Common myeloid progenitor, CD34-positive (primary cell): ENCODE measurements at regions not wholly inside any gene's neighbourhood (a gene's known extent, or its start where the extent isn't known, plus 50 kb on each side); places are given as distances from the start of the nearest gene placed in this dataset.
"Not testable (repeated sequence)": the region's sequence is repeated elsewhere in the genome, so short reads cannot be mapped to it uniquely, and the experiment has no call there.

Source experiments
- CTCF ChIA-PET: fragments of 350-600 bp; sonication (Branson Sonifier 250); formaldehyde crosslinking; loops from one replicate; lab custom pipeline; 2021; ENCODE audit warnings: antibody characterized with exemption; lab: Charles Lee
- POLR2A ChIA-PET: fragments of 350-600 bp; sonication (Branson Sonifier 250); formaldehyde crosslinking; loops from one replicate; lab custom pipeline; 2021; ENCODE audit warnings: antibody characterized with exemption; lab: Charles Lee
- DNase-seq, 3 donors: peaks; one replicate each; pipeline versions ENCODE4 v3.0.0 to v3.0.0-alpha.2; 2013
- H3K27ac ChIP-seq, 2 experiments: 1 replicate in 1 of 2; 2 replicates in 1 of 2; pipeline ENCODE4 v1.7.0; 2013; ENCODE audit warnings: inconsistent platforms in 2 of 2, low read length in 2 of 2, mild to moderate bottlenecking in 2 of 2, low read depth in 1 of 2, moderate library complexity in 1 of 2; ENCODE audit not compliant: severe bottlenecking in 2 of 2, insufficient read depth in 1 of 2, poor library complexity in 1 of 2
- H3K27me3 ChIP-seq, 5 experiments: replicated peaks in 2 of 5; 1 replicate in 3 of 5; 2 replicates in 2 of 5; pipeline versions ENCODE4 v1.6.1 to v1.7.0; 2013; ENCODE audit warnings: low read length in 4 of 5, mild to moderate bottlenecking in 2 of 5, moderate library complexity in 2 of 5, inconsistent platforms in 1 of 5; ENCODE audit not compliant: insufficient read depth in 5 of 5, control insufficient read depth in 4 of 5
- H3K36me3 ChIP-seq, 4 experiments: 1 replicate in 2 of 4; 2 replicates in 2 of 4; pipeline versions ENCODE4 v1.6.1 to v1.7.0; 2013; ENCODE audit warnings: low read length in 3 of 4, control low read depth in 1 of 4, mild to moderate bottlenecking in 1 of 4; ENCODE audit not compliant: control insufficient read depth in 4 of 4, insufficient read depth in 4 of 4
- H3K4me1 ChIP-seq, 4 experiments: 1 replicate in 3 of 4; 2 replicates in 1 of 4; pipeline versions ENCODE4 v1.6.1 to v1.7.1; 2013; ENCODE audit warnings: low read length in 3 of 4, mild to moderate bottlenecking in 3 of 4, control low read depth in 1 of 4, inconsistent platforms in 1 of 4, moderate library complexity in 1 of 4; ENCODE audit not compliant: control insufficient read depth in 4 of 4, insufficient read depth in 4 of 4; ENCODE audit errors: control extremely low read depth in 1 of 4
- H3K4me3 ChIP-seq, 7 experiments: 1 replicate in 4 of 7; 2 replicates in 3 of 7; pipeline versions ENCODE4 v1.5.1 to v1.7.0; 2013; ENCODE audit warnings: mild to moderate bottlenecking in 7 of 7, low read length in 6 of 7, moderate library complexity in 6 of 7, inconsistent platforms in 2 of 7, low read depth in 2 of 7, control low read depth in 1 of 7; ENCODE audit not compliant: insufficient read depth in 4 of 7, control insufficient read depth in 1 of 7; ENCODE audit errors: extremely low read depth in 1 of 7
- H3K9me3 ChIP-seq, 5 experiments: 1 replicate in 4 of 5; 2 replicates in 1 of 5; pipeline versions ENCODE4 v1.6.1 to v1.7.1; 2013; ENCODE audit warnings: low read length in 4 of 5, mild to moderate bottlenecking in 2 of 5, inconsistent platforms in 1 of 5, low read depth in 1 of 5, moderate library complexity in 1 of 5; ENCODE audit not compliant: control insufficient read depth in 4 of 5, insufficient read depth in 2 of 5; ENCODE audit errors: control extremely low read depth in 1 of 5
- WGBS: methylation state at CpG from one replicate; pipeline ENCODE4 v1.1.5; 2013; ENCODE audit not compliant: insufficient coverage; 5-methylcytosine and 5-hydroxymethylcytosine counted together

DNA sequence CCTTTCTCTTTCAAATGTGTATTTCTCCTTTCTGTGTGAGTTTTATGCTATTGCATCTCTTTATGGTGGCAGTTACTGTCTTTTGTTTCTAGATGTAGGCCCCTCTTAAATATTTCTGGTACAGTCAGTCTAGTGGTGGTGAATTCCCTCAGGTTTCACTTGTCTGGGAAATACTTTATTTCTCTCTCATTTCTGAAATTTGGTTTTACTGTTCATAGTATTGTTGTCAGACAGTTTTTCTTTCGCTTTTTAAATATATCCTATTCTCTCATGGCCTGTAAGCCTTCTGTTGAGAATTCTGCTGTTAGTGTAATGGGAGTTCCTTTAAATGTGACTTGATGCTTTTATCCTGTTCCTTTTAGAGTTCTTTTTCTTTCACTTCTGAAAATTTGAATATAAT is 874.0 kb downstream of the PLOD2 start:
- Histone ChIP-seq H3K27me3 (no peaks in the 10 kb centered on the region), H3K4me3 (no peak overlapping the region), H3K4me1 (no peaks in the 10 kb centered on the region), H3K27ac (no peak overlapping the region), H3K9me3 (no peaks in the 10 kb centered on the region), H3K36me3 (no peaks in the 10 kb centered on the region)
- ChIA-PET CTCF (no interaction called here), POLR2A (interaction anchor here (0.6 kb wide), 1 partner anchor 521 kb away, joined by 4 read pairs; no protein-coding TSS in a partner anchor)
- WGBS = no CpG with 5 or more reads among the region's 1 CpG
- no peak for DNase-seq

DNA sequence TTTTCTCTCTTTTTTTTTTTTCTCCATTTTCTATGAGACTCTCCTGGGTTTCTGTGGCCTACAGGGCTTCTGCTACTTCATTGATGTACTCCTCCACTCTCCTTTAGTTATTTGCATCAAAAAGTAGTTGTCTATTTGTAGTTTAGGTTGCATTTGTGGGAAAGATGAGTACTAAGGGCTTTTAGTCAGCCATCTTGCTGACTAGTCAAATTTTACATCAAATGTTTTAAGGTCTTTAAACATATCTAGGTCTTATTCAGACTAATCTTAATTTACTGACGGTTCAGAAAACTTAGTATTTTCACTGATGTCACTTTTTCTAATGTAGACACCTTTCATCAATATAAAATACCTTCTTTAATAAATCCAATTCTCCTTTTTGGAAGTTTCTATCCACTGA is 871.0 kb downstream of the PLOD2 start:
- H3K4me3 ChIP-seq = no peak overlapping the region
- CTCF ChIA-PET = no interaction called here

DNA sequence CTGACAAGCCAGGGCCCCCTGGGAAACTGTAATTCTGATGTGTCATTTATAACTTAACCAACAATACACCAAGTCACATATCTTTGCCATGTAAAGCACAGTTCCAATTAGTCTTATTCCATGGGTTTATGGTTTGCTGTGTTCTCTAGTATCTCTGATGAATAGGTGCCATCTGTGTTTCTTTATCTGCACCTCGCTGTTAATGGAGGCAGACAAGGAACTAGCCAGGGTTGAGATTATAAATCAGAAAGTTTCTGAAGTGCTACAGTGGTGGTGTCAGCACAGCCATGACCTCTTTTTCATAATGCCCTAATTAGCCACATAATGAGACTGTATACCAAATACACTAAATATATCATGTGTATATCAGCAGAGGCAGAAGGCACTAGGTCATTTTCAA is 866.4 kb downstream of the PLOD2 start:
- no peaks in the 10 kb centered on the region for H3K36me3 ChIP-seq
- DNase-seq = no peak
- CTCF ChIA-PET = no interaction called here
- POLR2A ChIA-PET = no interaction called here
- H3K27me3 ChIP-seq = no peaks in the 10 kb centered on the region
- no peak overlapping the region for H3K4me3 ChIP-seq
- H3K27ac ChIP-seq = no peak overlapping the region
- H3K4me1 ChIP-seq = no peaks in the 10 kb centered on the region
- H3K9me3 ChIP-seq = no peaks in the 10 kb centered on the region
- WGBS = 100% methylated on average over 1 of the region's 1 CpG

More for the DNA sequence above, 871.0 kb downstream of the PLOD2 start:
- Histone ChIP-seq H3K4me1 (no peaks in the 10 kb centered on the region), H3K27ac (no peak overlapping the region), H3K36me3 (no peaks in the 10 kb centered on the region), H3K27me3 (no peaks in the 10 kb centered on the region), H3K9me3 (no peaks in the 10 kb centered on the region)
- WGBS = 83% methylated on average over 1 of the region's 1 CpG
- POLR2A ChIA-PET = no interaction called here
- no peak for DNase-seq

DNA sequence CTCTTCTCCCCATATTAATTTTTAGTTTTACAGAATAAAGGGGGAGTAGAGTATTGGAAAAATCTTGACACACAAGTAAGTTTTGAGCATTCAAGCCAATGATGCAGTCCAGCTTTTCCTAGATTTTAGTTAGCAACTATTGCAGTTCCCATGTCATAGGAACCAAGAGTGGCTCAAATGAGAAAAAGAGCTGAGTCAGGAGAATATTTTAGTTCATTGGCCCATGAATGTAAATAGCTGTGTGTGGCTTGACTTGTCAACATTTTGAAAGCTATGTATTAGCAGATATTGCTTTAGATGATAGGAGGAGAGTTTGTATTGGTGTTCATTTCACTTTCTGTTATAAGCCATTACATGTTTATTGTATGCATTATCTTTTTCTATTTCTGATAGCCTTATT is 853.7 kb downstream of the PLOD2 start:
- Histone ChIP-seq H3K4me3 (no peak overlapping the region), H3K9me3 (no peaks in the 10 kb centered on the region), H3K36me3 (no peaks in the 10 kb centered on the region), H3K27ac (no peak overlapping the region), H3K4me1 (no peaks in the 10 kb centered on the region), H3K27me3 (no peaks in the 10 kb centered on the region)
- no peak for DNase-seq
- POLR2A ChIA-PET = no interaction called here
- CTCF ChIA-PET = interaction anchor here (0.7 kb wide), 1 partner anchor 1308 kb away, joined by 3 read pairs; no protein-coding TSS in a partner anchor

DNA sequence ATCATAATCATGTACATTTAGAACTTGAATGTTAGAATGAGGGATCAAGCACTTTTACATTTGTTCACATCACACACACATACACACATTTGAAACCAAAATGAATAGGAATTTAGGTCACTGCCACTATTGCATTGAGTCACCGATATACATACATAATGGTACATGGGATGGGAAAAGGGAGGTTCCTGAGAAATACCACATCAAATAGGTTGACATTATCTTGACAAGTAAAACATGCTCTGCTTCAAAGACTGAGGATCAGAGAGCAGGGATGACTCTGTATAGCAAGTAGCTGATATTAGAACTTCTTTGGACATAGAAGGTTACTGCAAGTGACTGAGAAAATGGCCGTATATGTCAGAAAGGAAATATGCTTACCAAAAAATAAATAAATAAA is 847.2 kb downstream of the PLOD2 start:
- no peak overlapping the region for H3K27ac ChIP-seq
- POLR2A ChIA-PET = no interaction called here
- no peaks in the 10 kb centered on the region for H3K4me1 ChIP-seq
- no peaks in the 10 kb centered on the region for H3K27me3 ChIP-seq
- DNase-seq = no peak
- H3K4me3 ChIP-seq = no peak overlapping the region
- CTCF ChIA-PET = no interaction called here
- no CpG with 5 or more reads among the region's 2 CpGs for WGBS
- no peaks in the 10 kb centered on the region for H3K36me3 ChIP-seq
- peaks cover 0 to 2% (median 0%) of the 10 kb centered on the region in 5 experiments for H3K9me3 ChIP-seq

DNA sequence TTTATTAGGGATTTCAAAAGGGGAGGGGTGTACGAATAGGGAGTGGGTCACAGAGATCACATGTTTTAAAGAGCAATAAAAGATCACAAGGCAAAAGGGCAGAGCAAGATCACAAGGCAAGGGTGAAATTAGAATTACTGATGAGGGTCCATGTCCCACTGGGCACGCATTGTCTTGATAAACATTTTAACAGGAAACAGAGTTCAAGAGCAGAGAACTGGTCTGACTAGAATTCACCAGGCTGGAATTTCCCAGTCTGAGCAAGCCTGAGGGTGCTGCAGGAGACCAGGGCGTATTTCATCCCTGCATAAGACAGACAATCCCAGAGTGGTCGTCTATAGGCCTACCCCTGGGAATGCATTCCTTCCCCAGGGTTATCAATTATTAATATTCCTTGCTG is 844.7 kb downstream of the PLOD2 start:
- H3K4me3 ChIP-seq, H3K27ac ChIP-seq, H3K4me1 ChIP-seq, H3K9me3 ChIP-seq, CTCF ChIA-PET, H3K36me3 ChIP-seq, POLR2A ChIA-PET, H3K27me3 ChIP-seq, DNase-seq: not testable (repeated sequence)
- WGBS = 91% methylated on average over 4 of the region's 4 CpGs

DNA sequence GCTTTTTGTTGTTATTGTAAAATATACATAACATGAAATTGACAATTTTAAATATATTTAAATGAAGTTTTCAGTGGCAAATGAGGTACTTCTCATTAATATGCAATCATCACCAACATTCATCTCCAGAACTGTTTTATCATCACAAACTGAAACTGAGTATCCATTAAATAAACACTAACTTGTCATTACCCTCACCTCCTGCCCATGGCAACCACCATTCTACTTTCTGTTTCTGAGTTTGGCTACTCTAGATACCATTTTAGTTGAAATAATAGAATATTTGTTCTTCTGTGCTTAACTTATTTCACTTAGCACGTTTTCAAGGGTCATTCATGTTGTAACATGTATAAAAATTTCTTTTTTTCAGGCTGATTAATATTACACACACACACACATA is 834.3 kb downstream of the PLOD2 start:
- Histone ChIP-seq H3K4me3 (no peak overlapping the region), H3K36me3 (no peaks in the 10 kb centered on the region), H3K4me1 (no peaks in the 10 kb centered on the region), H3K27ac (no peak overlapping the region), H3K27me3 (no peaks in the 10 kb centered on the region), H3K9me3 (no peaks in the 10 kb centered on the region)
- no CpG with 5 or more reads among the region's 1 CpG for WGBS
- ChIA-PET POLR2A (no interaction called here), CTCF (no interaction called here)
- no peak for DNase-seq
